Neural cell (in vitro differentiated cells): ENCODE measurements at regions not wholly inside any gene's neighbourhood (a gene's known extent, or its start where the extent isn't known, plus 50 kb on each side); places are given as distances from the start of the nearest gene placed in this dataset.

Source experiments
- CTCF ChIP-seq: fragments of 450-650 bp; IDR thresholded peaks from 2 replicates; pipeline ENCODE4 v1.5.1; 2014; ENCODE audit warnings: antibody characterized with exemption, mild to moderate bottlenecking, moderate library complexity; ENCODE audit not compliant: poor library complexity, severe bottlenecking
- POLR2AphosphoS5 ChIP-seq: IDR thresholded peaks from 2 replicates; pipeline ENCODE4 v1.6.1; 2012

- no peak for TF ChIP-seq CTCF
- TF ChIP-seq POLR2AphosphoS5, result no peak
These were observed 652.2 kb downstream of the UQCRFS1 start for GRCh38 chr19:28560786-28561185.
